B cell (primary cell): ENCODE measurements at regions not wholly inside any gene's neighbourhood (a gene's known extent, or its start where the extent isn't known, plus 50 kb on each side); places are given as distances from the start of the nearest gene placed in this dataset.

Experiments used
- EZH2 ChIP-seq: IDR thresholded peaks from 2 replicates; pipeline ENCODE4 v1.6.1; 2012; ENCODE audit warnings: borderline replicate concordance, low read depth, mild to moderate bottlenecking, moderate library complexity, low read length; ENCODE audit not compliant: insufficient read depth, poor library complexity, severe bottlenecking
- TF ChIP-seq, protein P1 (sequence below): fragments of 200-600 bp; IDR thresholded peaks from one replicate; pipeline ENCODE4 v1.8.0; 2022; ENCODE audit warnings: antibody characterized with exemption, mild to moderate bottlenecking

- TF ChIP-seq, protein P1, sequence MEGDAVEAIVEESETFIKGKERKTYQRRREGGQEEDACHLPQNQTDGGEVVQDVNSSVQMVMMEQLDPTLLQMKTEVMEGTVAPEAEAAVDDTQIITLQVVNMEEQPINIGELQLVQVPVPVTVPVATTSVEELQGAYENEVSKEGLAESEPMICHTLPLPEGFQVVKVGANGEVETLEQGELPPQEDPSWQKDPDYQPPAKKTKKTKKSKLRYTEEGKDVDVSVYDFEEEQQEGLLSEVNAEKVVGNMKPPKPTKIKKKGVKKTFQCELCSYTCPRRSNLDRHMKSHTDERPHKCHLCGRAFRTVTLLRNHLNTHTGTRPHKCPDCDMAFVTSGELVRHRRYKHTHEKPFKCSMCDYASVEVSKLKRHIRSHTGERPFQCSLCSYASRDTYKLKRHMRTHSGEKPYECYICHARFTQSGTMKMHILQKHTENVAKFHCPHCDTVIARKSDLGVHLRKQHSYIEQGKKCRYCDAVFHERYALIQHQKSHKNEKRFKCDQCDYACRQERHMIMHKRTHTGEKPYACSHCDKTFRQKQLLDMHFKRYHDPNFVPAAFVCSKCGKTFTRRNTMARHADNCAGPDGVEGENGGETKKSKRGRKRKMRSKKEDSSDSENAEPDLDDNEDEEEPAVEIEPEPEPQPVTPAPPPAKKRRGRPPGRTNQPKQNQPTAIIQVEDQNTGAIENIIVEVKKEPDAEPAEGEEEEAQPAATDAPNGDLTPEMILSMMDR, result no peak
- no peak for TF ChIP-seq EZH2
These were observed 87.5 kb upstream of the MITF start for GRCh38 chr3:69651765-69652164.
